GM19438 (cell line): ENCODE measurements at regions not wholly inside any gene's neighbourhood (a gene's known extent, or its start where the extent isn't known, plus 50 kb on each side); places are given as distances from the start of the nearest gene placed in this dataset.

Experiments used
- ATAC-seq: cut with Tn5 transposase; IDR thresholded peaks from one replicate; pipeline ENCODE4 v1.9.1; 2021; ENCODE audit warnings: low read depth; ENCODE audit not compliant: unreplicated experiment

GRCh38 chr6:6884193-6884627, 223.6 kb upstream of the RREB1 start:
- no peak for ATAC-seq

GRCh38 chr6:6884916-6885315, 222.8 kb upstream of the RREB1 start:
- no peak for ATAC-seq

GRCh38 chr6:6885521-6886170, 222.1 kb upstream of the RREB1 start:
- no peak for ATAC-seq

GRCh38 chr6:6886171-6886885, 221.4 kb upstream of the RREB1 start:
- ATAC-seq: no peak

- ATAC-seq: no peak
These were observed 220.9 kb upstream of the RREB1 start for GRCh38 chr6:6886886-6887285.

GRCh38 chr6:6889601-6890000, 218.2 kb upstream of the RREB1 start:
- ATAC-seq: no peak

- ATAC-seq: no peak
These were observed 217.3 kb upstream of the RREB1 start for GRCh38 chr6:6890400-6890858.

GRCh38 chr6:6891125-6891721, 216.5 kb upstream of the RREB1 start:
- ATAC-seq: no peak

- ATAC-seq: no peak
These were observed 215.8 kb upstream of the RREB1 start for GRCh38 chr6:6891949-6892461.

- ATAC-seq: no peak
These were observed 214.8 kb upstream of the RREB1 start for GRCh38 chr6:6892744-6893583.

GRCh38 chr6:6893701-6894100, 214.1 kb upstream of the RREB1 start:
- ATAC-seq: no peak

GRCh38 chr6:6895929-6896328, 211.8 kb upstream of the RREB1 start:
- ATAC-seq: no peak

GRCh38 chr6:6897140-6897539, 210.6 kb upstream of the RREB1 start:
- no peak for ATAC-seq

GRCh38 chr6:6900569-6901204, 207.1 kb upstream of the RREB1 start:
- ATAC-seq: no peak

GRCh38 chr6:6901205-6901719, 206.5 kb upstream of the RREB1 start:
- no peak for ATAC-seq

GRCh38 chr6:6901945-6902344, 205.8 kb upstream of the RREB1 start:
- no peak for ATAC-seq

GRCh38 chr6:6905961-6906518, 201.7 kb upstream of the RREB1 start:
- no peak for ATAC-seq

GRCh38 chr6:6906570-6907213, 201.1 kb upstream of the RREB1 start:
- no peak for ATAC-seq

GRCh38 chr6:6907286-6907685, 200.5 kb upstream of the RREB1 start:
- no peak for ATAC-seq
